Keratinocyte (primary cell): ENCODE measurements at regions not wholly inside any gene's neighbourhood (a gene's known extent, or its start where the extent isn't known, plus 50 kb on each side); places are given as distances from the start of the nearest gene placed in this dataset.
"Not testable (repeated sequence)": the region's sequence is repeated elsewhere in the genome, so short reads cannot be mapped to it uniquely, and the experiment has no call there.

Experiments used
- DNase-seq: peaks from one replicate; pipeline ENCODE4 v3.0.0-alpha.2; 2011; ENCODE audit warnings: low read depth, missing footprints, low spot score
- FAIRE-seq: peaks from 2 replicates; lab custom pipeline; 2011; peaks lifted over from hg19 to GRCh38; lab: Jason Lieb, UNC
- H2AFZ ChIP-seq: 2 replicates; pipeline ENCODE4 v1.6.0; 2012; ENCODE audit warnings: low read length, control low read depth, inconsistent platforms; ENCODE audit not compliant: control insufficient read depth
- H3K27ac ChIP-seq: 2 replicates; pipeline ENCODE4 v1.5.1; 2011; ENCODE audit warnings: low read length; ENCODE audit not compliant: control insufficient read depth, insufficient read depth
- H3K27me3 ChIP-seq: 3 replicates; pipeline ENCODE4 v1.6.0; 2011; ENCODE audit warnings: low read length; ENCODE audit not compliant: control insufficient read depth, insufficient read depth; ENCODE audit errors: extremely low read depth
- H3K36me3 ChIP-seq, 2 experiments: 2 replicates in 1 of 2; 3 replicates in 1 of 2; pipeline ENCODE4 v1.5.1; 2011; ENCODE audit warnings: low read length in 2 of 2, mild to moderate bottlenecking in 1 of 2; ENCODE audit not compliant: control insufficient read depth in 2 of 2, insufficient read depth in 2 of 2; ENCODE audit errors: extremely low read depth in 1 of 2
- H3K4me1 ChIP-seq: 3 replicates; pipeline ENCODE4 v1.5.1; 2011; ENCODE audit warnings: low read length; ENCODE audit not compliant: control insufficient read depth, insufficient read depth; ENCODE audit errors: extremely low read depth
- H3K4me2 ChIP-seq: 3 replicates; pipeline ENCODE4 v1.6.0; 2011; ENCODE audit warnings: low read depth, low read length; ENCODE audit not compliant: control insufficient read depth, insufficient read depth; ENCODE audit errors: extremely low read depth
- H3K4me3 ChIP-seq, 3 experiments: fragments of 200-600 bp in 1 of 3; sonication (generic) in 1 of 3; 2 replicates in 2 of 3; 3 replicates in 1 of 3; pipeline ENCODE4 v1.5.1; 2011 to 2016; ENCODE audit warnings: low read length in 3 of 3, mild to moderate bottlenecking in 3 of 3, control low read depth in 2 of 3, inconsistent platforms in 1 of 3, low read depth in 1 of 3, mixed read lengths in 1 of 3, mixed run types in 1 of 3, moderate library complexity in 1 of 3; ENCODE audit not compliant: control insufficient read depth in 2 of 3, insufficient read depth in 2 of 3; ENCODE audit errors: extremely low read depth in 1 of 3
- H3K79me2 ChIP-seq: 2 replicates; pipeline ENCODE4 v1.6.0; 2012; ENCODE audit warnings: low read length; ENCODE audit not compliant: control insufficient read depth, insufficient read depth
- H3K9ac ChIP-seq: 3 replicates; pipeline ENCODE4 v1.6.0; 2011; ENCODE audit warnings: low read length; ENCODE audit not compliant: control insufficient read depth, insufficient read depth; ENCODE audit errors: extremely low read depth
- H3K9me1 ChIP-seq: 3 replicates; pipeline ENCODE4 v1.6.0; 2011; ENCODE audit warnings: low read length; ENCODE audit not compliant: control insufficient read depth, insufficient read depth; ENCODE audit errors: extremely low read depth
- H3K9me3 ChIP-seq: 2 replicates; pipeline ENCODE4 v1.5.1; 2012; ENCODE audit warnings: low read depth, low read length; ENCODE audit not compliant: control insufficient read depth
- H4K20me1 ChIP-seq: 3 replicates; pipeline ENCODE4 v1.6.0; 2011; ENCODE audit warnings: low read length; ENCODE audit not compliant: control insufficient read depth, insufficient read depth; ENCODE audit errors: extremely low read depth
- CTCF ChIP-seq, 3 experiments: IDR thresholded peaks in 1 of 3; conservative IDR thresholded peaks in 1 of 3; optimal IDR thresholded peaks in 1 of 3; 2 replicates in 2 of 3; 3 replicates in 1 of 3; pipeline versions ENCODE3 to v1.5.1; 2011; ENCODE audit warnings: low read length in 3 of 3, mild to moderate bottlenecking in 3 of 3, moderate library complexity in 2 of 3, control low read depth in 1 of 3, inconsistent platforms in 1 of 3; ENCODE audit not compliant: insufficient read depth in 2 of 3; ENCODE audit errors: extremely low read depth in 1 of 3
- EZH2 ChIP-seq: IDR thresholded peaks from one replicate; pipeline ENCODE4 v1.6.1; 2012; ENCODE audit warnings: inconsistent platforms, mild to moderate bottlenecking, low read length, moderate library complexity
- dilution Hi-C: fragments of 300-500 bp; cut with MboI; formaldehyde crosslinking; loops from one replicate; pipeline ENCODE4 v1.7.0; 2020; ENCODE audit warnings: low sequenced_read_pairs; ENCODE audit not compliant: extremely low pct_ligation_motif_present

- Histone ChIP-seq H3K36me3 (no peaks in the 10 kb centered on the region), H3K4me1 (no peaks in the 10 kb centered on the region), H3K9ac (no peak overlapping the region), H4K20me1 (no peaks in the 10 kb centered on the region), H3K4me2 (no peak overlapping the region), H3K27me3 (no peaks in the 10 kb centered on the region), H2AFZ (no peak overlapping the region), H3K79me2 (no peaks in the 10 kb centered on the region), H3K9me3 (no peaks in the 10 kb centered on the region), H3K9me1 (no peaks in the 10 kb centered on the region), H3K27ac (no peak overlapping the region), H3K4me3 (no peak overlapping the region)
- dilution Hi-C loops, result no loop called here
- TF ChIP-seq CTCF (optimal IDR thresholded peaks at IDR 0.05 in 1 of 3, IDR thresholded peaks at IDR 0.05 in 1 of 3, conservative IDR thresholded peaks at IDR 0.05 in 1 of 3; ENCODE audit: extremely low read depth in 1 of 3, insufficient read depth in 2 of 3, low read length in 3 of 3) (no peak), EZH2 (no peak)
- DNase-seq (no peak), FAIRE-seq (no peak)
These were observed 616.0 kb upstream of the EDIL3 start for GRCh38 chr5:85000671-85001070.

GRCh38 chr5:85002026-85002425 is 617.3 kb upstream of the EDIL3 start:
- H4K20me1 ChIP-seq, H3K4me3 ChIP-seq, H3K36me3 ChIP-seq, H3K9ac ChIP-seq, H3K79me2 ChIP-seq, H3K9me3 ChIP-seq, H3K4me2 ChIP-seq, H2AFZ ChIP-seq, H3K27ac ChIP-seq, dilution Hi-C loops, DNase-seq, H3K27me3 ChIP-seq, H3K4me1 ChIP-seq, FAIRE-seq, H3K9me1 ChIP-seq: not testable (repeated sequence)

GRCh38 chr5:85010014-85010562 is 625.4 kb upstream of the EDIL3 start:
- dilution Hi-C loops, result no loop called here
- H3K79me2 ChIP-seq, result no peaks in the 10 kb centered on the region
- H3K9me1 ChIP-seq, result no peaks in the 10 kb centered on the region
- no peaks in the 10 kb centered on the region for H3K9me3 ChIP-seq
- H2AFZ ChIP-seq, result no peak overlapping the region
- no peaks in the 10 kb centered on the region for H3K4me1 ChIP-seq
- no peak overlapping the region for H3K4me2 ChIP-seq
- no peaks in the 10 kb centered on the region for H3K36me3 ChIP-seq
- H3K27me3 ChIP-seq, result no peaks in the 10 kb centered on the region
- DNase-seq (no peak), FAIRE-seq (no peak)
- no peak overlapping the region for H3K9ac ChIP-seq
- H3K4me3 ChIP-seq, result no peak overlapping the region
- TF ChIP-seq EZH2 (no peak), CTCF (optimal IDR thresholded peaks at IDR 0.05 in 1 of 3, IDR thresholded peaks at IDR 0.05 in 1 of 3, conservative IDR thresholded peaks at IDR 0.05 in 1 of 3; ENCODE audit: extremely low read depth in 1 of 3, insufficient read depth in 2 of 3, low read length in 3 of 3) (no peak)
- H3K27ac ChIP-seq, result no peak overlapping the region
- H4K20me1 ChIP-seq, result no peaks in the 10 kb centered on the region
